ENCODE measurements at regions not wholly inside any gene's neighbourhood (a gene's known extent, or its start where the extent isn't known, plus 50 kb on each side); places are given as distances from the start of the nearest gene placed in this dataset.

DNA sequence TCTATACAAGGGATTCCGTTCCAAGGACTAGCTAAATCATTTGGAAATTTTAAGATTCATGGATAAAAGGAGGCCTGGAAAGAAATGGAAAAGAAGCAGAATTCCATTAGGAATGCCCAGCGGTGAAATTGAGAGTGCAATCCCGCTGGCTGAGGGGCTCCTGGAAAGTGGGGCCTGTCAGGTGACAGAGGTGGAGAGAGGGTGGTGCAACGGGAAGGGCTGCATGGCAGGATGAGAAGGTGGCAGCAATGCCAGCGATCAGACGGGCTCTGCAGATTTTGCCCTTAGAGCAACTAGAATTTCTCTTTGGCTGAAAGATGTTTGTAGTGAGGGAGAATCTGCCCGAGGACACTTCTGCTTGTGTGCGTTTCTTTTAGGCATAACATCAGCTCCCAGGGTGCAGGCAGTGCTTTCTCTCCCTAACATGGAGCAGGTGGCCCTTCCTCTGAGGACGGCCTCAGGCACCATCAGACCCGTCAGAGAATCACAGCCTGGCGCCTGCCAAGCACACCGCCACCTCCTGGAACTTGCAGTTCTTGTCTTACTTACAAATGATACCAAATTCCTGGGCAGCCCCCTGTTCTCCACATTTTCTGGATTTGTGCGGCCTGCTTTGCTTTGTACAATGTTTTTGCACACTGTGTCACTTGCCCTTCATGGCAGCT is 261.6 kb downstream of the NDUFA10 start (continued):
- no peak for TF ChIP-seq ZNF626 (tag by site-specific recombination; IDR thresholded peaks at IDR 0.05)
- TF ChIP-seq, protein P1, sequence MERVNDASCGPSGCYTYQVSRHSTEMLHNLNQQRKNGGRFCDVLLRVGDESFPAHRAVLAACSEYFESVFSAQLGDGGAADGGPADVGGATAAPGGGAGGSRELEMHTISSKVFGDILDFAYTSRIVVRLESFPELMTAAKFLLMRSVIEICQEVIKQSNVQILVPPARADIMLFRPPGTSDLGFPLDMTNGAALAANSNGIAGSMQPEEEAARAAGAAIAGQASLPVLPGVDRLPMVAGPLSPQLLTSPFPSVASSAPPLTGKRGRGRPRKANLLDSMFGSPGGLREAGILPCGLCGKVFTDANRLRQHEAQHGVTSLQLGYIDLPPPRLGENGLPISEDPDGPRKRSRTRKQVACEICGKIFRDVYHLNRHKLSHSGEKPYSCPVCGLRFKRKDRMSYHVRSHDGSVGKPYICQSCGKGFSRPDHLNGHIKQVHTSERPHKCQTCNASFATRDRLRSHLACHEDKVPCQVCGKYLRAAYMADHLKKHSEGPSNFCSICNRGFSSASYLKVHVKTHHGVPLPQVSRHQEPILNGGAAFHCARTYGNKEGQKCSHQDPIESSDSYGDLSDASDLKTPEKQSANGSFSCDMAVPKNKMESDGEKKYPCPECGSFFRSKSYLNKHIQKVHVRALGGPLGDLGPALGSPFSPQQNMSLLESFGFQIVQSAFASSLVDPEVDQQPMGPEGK (tag by site-specific recombination; IDR thresholded peaks at IDR 0.05), result no peak
- no peak for TF ChIP-seq ZNF211 (tag by site-specific recombination; IDR thresholded peaks at IDR 0.05; ENCODE audit: low read depth)
- no peak for TF ChIP-seq ZNF610 (tag by site-specific recombination; IDR thresholded peaks at IDR 0.05; ENCODE audit: borderline replicate concordance)
- TF ChIP-seq ZNF138 (tag by site-specific recombination; IDR thresholded peaks at IDR 0.05; ENCODE audit: borderline replicate concordance), result no peak
- no peak for TF ChIP-seq MEIS1 (CRISPR knock-in tag; IDR thresholded peaks at IDR 0.05; ENCODE audit: borderline replicate concordance)
- TF ChIP-seq, protein P2, sequence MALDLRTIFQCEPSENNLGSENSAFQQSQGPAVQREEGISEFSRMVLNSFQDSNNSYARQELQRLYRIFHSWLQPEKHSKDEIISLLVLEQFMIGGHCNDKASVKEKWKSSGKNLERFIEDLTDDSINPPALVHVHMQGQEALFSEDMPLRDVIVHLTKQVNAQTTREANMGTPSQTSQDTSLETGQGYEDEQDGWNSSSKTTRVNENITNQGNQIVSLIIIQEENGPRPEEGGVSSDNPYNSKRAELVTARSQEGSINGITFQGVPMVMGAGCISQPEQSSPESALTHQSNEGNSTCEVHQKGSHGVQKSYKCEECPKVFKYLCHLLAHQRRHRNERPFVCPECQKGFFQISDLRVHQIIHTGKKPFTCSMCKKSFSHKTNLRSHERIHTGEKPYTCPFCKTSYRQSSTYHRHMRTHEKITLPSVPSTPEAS (tag by site-specific recombination; IDR thresholded peaks at IDR 0.05), result no peak
- no peak for TF ChIP-seq ZNF558 (tag by site-specific recombination; IDR thresholded peaks at IDR 0.05)
- TF ChIP-seq GLI2 (tag by site-specific recombination; IDR thresholded peaks at IDR 0.05; ENCODE audit: borderline replicate concordance, low read depth), result no peak
- no peak for TF ChIP-seq IKZF3 (tag by site-specific recombination; IDR thresholded peaks at IDR 0.05)
- TF ChIP-seq ZNF555 (tag by site-specific recombination; conservative IDR thresholded peaks at IDR 0.05), result no peak

DNA sequence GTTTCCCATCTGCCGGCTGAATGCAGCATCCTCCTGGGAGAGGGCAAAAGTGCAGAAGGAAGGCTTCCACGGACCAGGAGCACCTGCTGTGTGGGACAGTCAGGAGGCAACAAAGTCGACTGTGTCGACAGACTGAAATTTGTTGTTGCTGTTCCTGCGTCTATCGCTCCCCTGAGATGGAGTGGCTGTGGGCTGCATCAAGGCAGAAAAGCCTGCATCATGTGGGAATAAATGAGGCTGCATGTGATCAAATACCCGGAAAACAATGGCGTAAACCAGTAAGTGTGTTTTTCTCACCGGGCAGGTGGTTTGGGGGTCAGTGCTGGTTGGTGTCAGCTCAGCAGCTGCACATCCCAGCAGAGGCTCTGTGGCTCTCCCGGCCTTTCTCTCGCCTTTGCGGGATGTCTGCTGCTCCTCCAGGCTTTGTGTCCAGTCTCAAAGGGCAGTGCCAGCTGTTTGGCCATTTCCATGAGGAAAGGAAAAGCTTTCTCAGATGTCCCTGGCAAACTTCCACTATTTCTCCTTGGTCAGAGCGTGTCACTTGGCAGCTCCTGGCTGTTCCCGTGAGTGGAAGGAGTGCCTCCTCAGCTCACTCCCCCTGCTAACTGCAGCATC is 262.4 kb downstream of the NDUFA10 start:
- Histone ChIP-seq H3K27ac (ENCODE audit: extremely low read depth, low read depth, low read length) (no peak overlapping the region), H3K36me3 (ENCODE audit: control insufficient read depth in 2 of 2, insufficient read depth in 1 of 2, low read length in 2 of 2) (no peaks in the 10 kb centered on the region), H3K4me3 (ENCODE audit: low read depth, low read length) (no peak overlapping the region), H3K4me1 (ENCODE audit: control insufficient read depth, insufficient read depth, low read length) (no peaks in the 10 kb centered on the region), H3K9me3 (ENCODE audit: control insufficient read depth, insufficient read depth, low read depth, low read length) (no peaks in the 10 kb centered on the region)
- POLR2A ChIA-PET, result no interaction called here
- TF ChIP-seq, protein P3, sequence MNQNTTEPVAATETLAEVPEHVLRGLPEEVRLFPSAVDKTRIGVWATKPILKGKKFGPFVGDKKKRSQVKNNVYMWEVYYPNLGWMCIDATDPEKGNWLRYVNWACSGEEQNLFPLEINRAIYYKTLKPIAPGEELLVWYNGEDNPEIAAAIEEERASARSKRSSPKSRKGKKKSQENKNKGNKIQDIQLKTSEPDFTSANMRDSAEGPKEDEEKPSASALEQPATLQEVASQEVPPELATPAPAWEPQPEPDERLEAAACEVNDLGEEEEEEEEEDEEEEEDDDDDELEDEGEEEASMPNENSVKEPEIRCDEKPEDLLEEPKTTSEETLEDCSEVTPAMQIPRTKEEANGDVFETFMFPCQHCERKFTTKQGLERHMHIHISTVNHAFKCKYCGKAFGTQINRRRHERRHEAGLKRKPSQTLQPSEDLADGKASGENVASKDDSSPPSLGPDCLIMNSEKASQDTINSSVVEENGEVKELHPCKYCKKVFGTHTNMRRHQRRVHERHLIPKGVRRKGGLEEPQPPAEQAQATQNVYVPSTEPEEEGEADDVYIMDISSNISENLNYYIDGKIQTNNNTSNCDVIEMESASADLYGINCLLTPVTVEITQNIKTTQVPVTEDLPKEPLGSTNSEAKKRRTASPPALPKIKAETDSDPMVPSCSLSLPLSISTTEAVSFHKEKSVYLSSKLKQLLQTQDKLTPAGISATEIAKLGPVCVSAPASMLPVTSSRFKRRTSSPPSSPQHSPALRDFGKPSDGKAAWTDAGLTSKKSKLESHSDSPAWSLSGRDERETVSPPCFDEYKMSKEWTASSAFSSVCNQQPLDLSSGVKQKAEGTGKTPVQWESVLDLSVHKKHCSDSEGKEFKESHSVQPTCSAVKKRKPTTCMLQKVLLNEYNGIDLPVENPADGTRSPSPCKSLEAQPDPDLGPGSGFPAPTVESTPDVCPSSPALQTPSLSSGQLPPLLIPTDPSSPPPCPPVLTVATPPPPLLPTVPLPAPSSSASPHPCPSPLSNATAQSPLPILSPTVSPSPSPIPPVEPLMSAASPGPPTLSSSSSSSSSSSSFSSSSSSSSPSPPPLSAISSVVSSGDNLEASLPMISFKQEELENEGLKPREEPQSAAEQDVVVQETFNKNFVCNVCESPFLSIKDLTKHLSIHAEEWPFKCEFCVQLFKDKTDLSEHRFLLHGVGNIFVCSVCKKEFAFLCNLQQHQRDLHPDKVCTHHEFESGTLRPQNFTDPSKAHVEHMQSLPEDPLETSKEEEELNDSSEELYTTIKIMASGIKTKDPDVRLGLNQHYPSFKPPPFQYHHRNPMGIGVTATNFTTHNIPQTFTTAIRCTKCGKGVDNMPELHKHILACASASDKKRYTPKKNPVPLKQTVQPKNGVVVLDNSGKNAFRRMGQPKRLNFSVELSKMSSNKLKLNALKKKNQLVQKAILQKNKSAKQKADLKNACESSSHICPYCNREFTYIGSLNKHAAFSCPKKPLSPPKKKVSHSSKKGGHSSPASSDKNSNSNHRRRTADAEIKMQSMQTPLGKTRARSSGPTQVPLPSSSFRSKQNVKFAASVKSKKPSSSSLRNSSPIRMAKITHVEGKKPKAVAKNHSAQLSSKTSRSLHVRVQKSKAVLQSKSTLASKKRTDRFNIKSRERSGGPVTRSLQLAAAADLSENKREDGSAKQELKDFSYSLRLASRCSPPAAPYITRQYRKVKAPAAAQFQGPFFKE (tag by site-specific recombination; IDR thresholded peaks at IDR 0.05; ENCODE audit: borderline replicate concordance), result no peak
- TF ChIP-seq, protein P4, sequence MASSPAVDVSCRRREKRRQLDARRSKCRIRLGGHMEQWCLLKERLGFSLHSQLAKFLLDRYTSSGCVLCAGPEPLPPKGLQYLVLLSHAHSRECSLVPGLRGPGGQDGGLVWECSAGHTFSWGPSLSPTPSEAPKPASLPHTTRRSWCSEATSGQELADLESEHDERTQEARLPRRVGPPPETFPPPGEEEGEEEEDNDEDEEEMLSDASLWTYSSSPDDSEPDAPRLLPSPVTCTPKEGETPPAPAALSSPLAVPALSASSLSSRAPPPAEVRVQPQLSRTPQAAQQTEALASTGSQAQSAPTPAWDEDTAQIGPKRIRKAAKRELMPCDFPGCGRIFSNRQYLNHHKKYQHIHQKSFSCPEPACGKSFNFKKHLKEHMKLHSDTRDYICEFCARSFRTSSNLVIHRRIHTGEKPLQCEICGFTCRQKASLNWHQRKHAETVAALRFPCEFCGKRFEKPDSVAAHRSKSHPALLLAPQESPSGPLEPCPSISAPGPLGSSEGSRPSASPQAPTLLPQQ (tag by site-specific recombination; IDR thresholded peaks at IDR 0.05), result no peak
- no peak for TF ChIP-seq ZBTB48 (tag by site-specific recombination; IDR thresholded peaks at IDR 0.05)
- TF ChIP-seq ZNF292 (tag by site-specific recombination; IDR thresholded peaks at IDR 0.05; ENCODE audit: borderline replicate concordance, low read depth), result no peak
- no peak for TF ChIP-seq ZXDB (tag by site-specific recombination; IDR thresholded peaks at IDR 0.05)
- no peak for TF ChIP-seq ZNF777 (tag by site-specific recombination; IDR thresholded peaks at IDR 0.05; ENCODE audit: borderline replicate concordance)
- no peak for TF ChIP-seq ZNF521 (tag by site-specific recombination; IDR thresholded peaks at IDR 0.05)
- CTCF ChIA-PET, result interaction anchor here (0.7 kb wide), 2 partner anchors 381 to 618 kb away, joined by 3 read pairs; no protein-coding TSS in a partner anchor

Data from HEK293 (cell line).